ENCODE measurements at regions not wholly inside any gene's neighbourhood (a gene's known extent, or its start where the extent isn't known, plus 50 kb on each side); places are given as distances from the start of the nearest gene placed in this dataset.

DNA sequence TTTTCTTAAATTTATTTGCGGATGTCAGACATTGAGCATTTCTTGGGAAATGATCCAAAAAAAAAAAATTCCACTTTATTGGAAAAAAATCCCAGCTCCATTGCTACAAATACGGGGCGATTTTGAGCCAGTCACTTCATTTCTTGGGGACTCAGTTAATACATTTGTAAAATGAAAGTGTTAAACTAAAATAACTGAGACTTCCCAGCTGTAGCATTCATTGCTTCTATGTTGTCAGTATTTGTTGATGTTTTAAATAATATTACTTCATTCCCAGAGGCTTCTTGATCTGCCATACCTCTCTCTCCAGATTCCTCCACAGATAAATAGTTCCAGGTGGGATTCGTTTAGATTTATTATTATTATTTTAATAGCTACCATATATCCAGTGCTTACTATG lies 77.1 kb upstream of the HS3ST3A1 start:
- no peak for TF ChIP-seq POLR2AphosphoS5 (IDR thresholded peaks at IDR 0.05)
- no peak for TF ChIP-seq EP300 (IDR thresholded peaks at IDR 0.05)
- TF ChIP-seq, protein P1, sequence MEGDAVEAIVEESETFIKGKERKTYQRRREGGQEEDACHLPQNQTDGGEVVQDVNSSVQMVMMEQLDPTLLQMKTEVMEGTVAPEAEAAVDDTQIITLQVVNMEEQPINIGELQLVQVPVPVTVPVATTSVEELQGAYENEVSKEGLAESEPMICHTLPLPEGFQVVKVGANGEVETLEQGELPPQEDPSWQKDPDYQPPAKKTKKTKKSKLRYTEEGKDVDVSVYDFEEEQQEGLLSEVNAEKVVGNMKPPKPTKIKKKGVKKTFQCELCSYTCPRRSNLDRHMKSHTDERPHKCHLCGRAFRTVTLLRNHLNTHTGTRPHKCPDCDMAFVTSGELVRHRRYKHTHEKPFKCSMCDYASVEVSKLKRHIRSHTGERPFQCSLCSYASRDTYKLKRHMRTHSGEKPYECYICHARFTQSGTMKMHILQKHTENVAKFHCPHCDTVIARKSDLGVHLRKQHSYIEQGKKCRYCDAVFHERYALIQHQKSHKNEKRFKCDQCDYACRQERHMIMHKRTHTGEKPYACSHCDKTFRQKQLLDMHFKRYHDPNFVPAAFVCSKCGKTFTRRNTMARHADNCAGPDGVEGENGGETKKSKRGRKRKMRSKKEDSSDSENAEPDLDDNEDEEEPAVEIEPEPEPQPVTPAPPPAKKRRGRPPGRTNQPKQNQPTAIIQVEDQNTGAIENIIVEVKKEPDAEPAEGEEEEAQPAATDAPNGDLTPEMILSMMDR (IDR thresholded peaks at IDR 0.05), result no peak
- no peak for TF ChIP-seq POLR2A (IDR thresholded peaks at IDR 0.05)
- no peaks in the 10 kb centered on the region for H3K9me3 ChIP-seq
- DNase-seq (no peak), ATAC-seq (ENCODE audit: low FRiP score in 2 of 2) (no peak)
- no peak overlapping the region for H3K4me3 ChIP-seq
- no peak overlapping the region for H3K27ac ChIP-seq
- H3K4me1 ChIP-seq, result no peaks in the 10 kb centered on the region
- no peaks in the 10 kb centered on the region for H3K27me3 ChIP-seq
- 67 to 71% methylated on average over 4 of the region's 4 CpGs for WGBS, 2 donors
- H3K36me3 ChIP-seq, result no peaks in the 10 kb centered on the region

DNA sequence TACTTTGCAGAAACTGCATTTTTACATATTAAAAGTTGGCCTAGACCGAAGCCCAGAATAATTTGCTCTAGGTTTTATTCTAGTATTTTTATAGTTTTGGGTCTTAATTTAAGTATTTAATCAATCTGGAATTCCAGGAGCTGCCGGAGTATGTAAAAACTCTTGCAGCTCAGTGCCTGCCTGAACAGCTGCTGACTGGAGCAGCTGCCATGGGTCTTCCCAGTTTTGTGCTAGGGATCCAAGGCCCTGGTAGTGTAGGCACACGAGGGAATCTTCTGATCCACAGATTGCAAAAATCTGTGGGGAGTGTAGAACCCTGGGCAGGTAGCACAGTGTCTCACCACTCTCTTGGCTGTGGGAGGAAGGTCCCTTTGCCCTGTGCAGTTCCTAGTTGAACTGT lies 87.0 kb upstream of the HS3ST3A1 start:
- H3K27ac ChIP-seq, result no peak overlapping the region
- ATAC-seq (ENCODE audit: low FRiP score in 2 of 2) (no peak), DNase-seq (no peak)
- TF ChIP-seq, protein P1 (IDR thresholded peaks at IDR 0.05), result no peak
- TF ChIP-seq POLR2A (IDR thresholded peaks at IDR 0.05) (no peak), EP300 (IDR thresholded peaks at IDR 0.05) (no peak), POLR2AphosphoS5 (IDR thresholded peaks at IDR 0.05) (no peak)
- H3K27me3 ChIP-seq, result no peaks in the 10 kb centered on the region
- H3K9me3 ChIP-seq, result no peaks in the 10 kb centered on the region
- 82 to 83% methylated on average over 3 of the region's 3 CpGs for WGBS, 2 donors
- no peaks in the 10 kb centered on the region for H3K36me3 ChIP-seq
- no peaks in the 10 kb centered on the region for H3K4me1 ChIP-seq
- H3K4me3 ChIP-seq, result no peak overlapping the region

DNA sequence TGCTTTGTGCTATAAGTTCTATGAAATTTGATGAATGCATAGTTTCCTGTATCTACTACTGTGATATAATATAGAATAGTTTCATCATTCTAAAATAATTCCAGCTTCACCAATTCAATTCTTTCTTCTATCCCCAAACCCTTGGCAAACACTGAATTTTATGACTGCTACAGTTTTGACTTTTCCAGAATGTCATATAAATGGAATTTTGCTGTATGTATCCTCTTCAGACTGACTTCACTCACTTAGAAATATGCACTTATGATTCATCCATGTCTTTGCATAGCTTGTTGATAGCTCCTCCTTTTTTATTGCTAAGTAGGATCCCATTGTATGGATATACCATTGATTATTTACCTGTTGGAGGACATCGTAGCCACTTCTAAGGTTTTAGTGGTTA lies 89.1 kb upstream of the HS3ST3A1 start:
- H3K9me3 ChIP-seq, result no peaks in the 10 kb centered on the region
- H3K4me3 ChIP-seq, result no peak overlapping the region
- WGBS, 2 donors, result 90 to 100% methylated on average over 1 of the region's 1 CpG
- no peak for TF ChIP-seq EP300 (IDR thresholded peaks at IDR 0.05)
- TF ChIP-seq, protein P1 (IDR thresholded peaks at IDR 0.05), result no peak
- no peak for TF ChIP-seq POLR2A (IDR thresholded peaks at IDR 0.05)
- TF ChIP-seq POLR2AphosphoS5 (IDR thresholded peaks at IDR 0.05), result no peak
- H3K36me3 ChIP-seq, result no peaks in the 10 kb centered on the region
- DNase-seq, result no peak
- H3K27ac ChIP-seq, result no peak overlapping the region
- no peaks in the 10 kb centered on the region for H3K4me1 ChIP-seq
- H3K27me3 ChIP-seq, result no peaks in the 10 kb centered on the region
- ATAC-seq (ENCODE audit: low FRiP score in 2 of 2), result no peak

DNA sequence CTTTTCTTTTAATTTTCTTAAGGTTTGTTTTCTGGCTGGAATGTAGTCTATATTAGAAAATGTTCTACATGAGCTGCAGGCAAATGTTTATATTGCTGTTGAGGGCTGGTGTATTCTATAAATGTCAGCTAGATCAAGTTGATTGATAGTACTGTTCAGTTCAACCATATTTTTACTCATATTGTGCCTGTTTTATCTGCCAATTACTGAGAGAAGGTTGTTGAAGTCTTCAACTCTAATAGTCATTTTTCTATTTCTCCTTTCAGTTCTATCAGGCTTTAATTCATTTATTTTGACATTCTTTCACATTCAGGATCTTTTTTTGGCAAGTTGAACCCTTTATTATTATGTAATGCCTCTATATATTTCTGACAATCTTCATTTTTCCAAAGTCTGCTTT lies 93.2 kb upstream of the HS3ST3A1 start:
- ATAC-seq (ENCODE audit: low FRiP score in 2 of 2) (no peak), DNase-seq (no peak)
- Histone ChIP-seq H3K4me1 (no peaks in the 10 kb centered on the region), H3K9me3 (no peaks in the 10 kb centered on the region), H3K36me3 (no peaks in the 10 kb centered on the region), H3K27ac (no peak overlapping the region), H3K27me3 (no peaks in the 10 kb centered on the region), H3K4me3 (no peak overlapping the region)
- TF ChIP-seq, protein P1 (IDR thresholded peaks at IDR 0.05), result no peak

DNA sequence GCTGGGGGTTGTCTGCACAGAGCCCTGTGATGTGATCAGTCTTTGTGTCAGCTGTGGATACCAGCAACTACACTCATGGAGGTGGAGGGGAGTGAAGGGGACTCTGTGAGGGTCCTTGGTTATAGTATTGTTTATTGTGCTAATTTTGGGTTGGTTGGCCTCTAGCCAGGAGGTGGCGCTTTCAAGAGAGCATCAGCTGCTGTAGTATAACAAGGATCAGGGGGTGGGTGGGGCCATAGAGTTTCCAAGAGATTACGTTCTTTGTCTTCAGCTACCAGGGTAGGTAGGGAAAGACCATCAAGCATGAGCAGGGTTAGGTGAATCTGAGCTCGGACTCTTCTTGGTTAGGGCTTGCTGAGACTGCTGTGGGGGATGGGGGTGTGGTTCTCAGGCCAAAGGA lies 97.1 kb upstream of the HS3ST3A1 start:
- no peak for DNase-seq
- no peak overlapping the region for H3K4me3 ChIP-seq
- H3K36me3 ChIP-seq, result no peaks in the 10 kb centered on the region
- no peaks in the 10 kb centered on the region for H3K9me3 ChIP-seq
- TF ChIP-seq, protein P1 (IDR thresholded peaks at IDR 0.05), result no peak
- TF ChIP-seq EP300 (IDR thresholded peaks at IDR 0.05) (no peak), POLR2AphosphoS5 (IDR thresholded peaks at IDR 0.05) (no peak), POLR2A (IDR thresholded peaks at IDR 0.05) (no peak)
- WGBS, 2 donors, result 81 to 93% methylated on average over 3 of the region's 3 CpGs
- no peak for ATAC-seq (ENCODE audit: low FRiP score in 2 of 2)
- no peak overlapping the region for H3K27ac ChIP-seq
- no peaks in the 10 kb centered on the region for H3K27me3 ChIP-seq
- no peaks in the 10 kb centered on the region for H3K4me1 ChIP-seq
